AG09309 (cell line): ENCODE measurements at regions not wholly inside any gene's neighbourhood (a gene's known extent, or its start where the extent isn't known, plus 50 kb on each side); places are given as distances from the start of the nearest gene placed in this dataset.

Experiments
- DNase-seq: peaks from one replicate; pipeline ENCODE4 v3.0.0-alpha.2; 2010; ENCODE audit warnings: low read depth
- H3K4me3 ChIP-seq: 2 replicates; pipeline ENCODE4 v1.5.1; 2011; ENCODE audit warnings: mild to moderate bottlenecking, low read depth, low read length, moderate library complexity; ENCODE audit not compliant: control insufficient read depth
- TF ChIP-seq, protein P1 (sequence below): IDR thresholded peaks from 2 replicates; pipeline ENCODE4 v1.5.1; 2011; ENCODE audit warnings: mild to moderate bottlenecking, low read depth, low read length, inconsistent platforms; ENCODE audit not compliant: insufficient read depth, control insufficient read depth; ENCODE audit errors: missing control alignments

DNA sequence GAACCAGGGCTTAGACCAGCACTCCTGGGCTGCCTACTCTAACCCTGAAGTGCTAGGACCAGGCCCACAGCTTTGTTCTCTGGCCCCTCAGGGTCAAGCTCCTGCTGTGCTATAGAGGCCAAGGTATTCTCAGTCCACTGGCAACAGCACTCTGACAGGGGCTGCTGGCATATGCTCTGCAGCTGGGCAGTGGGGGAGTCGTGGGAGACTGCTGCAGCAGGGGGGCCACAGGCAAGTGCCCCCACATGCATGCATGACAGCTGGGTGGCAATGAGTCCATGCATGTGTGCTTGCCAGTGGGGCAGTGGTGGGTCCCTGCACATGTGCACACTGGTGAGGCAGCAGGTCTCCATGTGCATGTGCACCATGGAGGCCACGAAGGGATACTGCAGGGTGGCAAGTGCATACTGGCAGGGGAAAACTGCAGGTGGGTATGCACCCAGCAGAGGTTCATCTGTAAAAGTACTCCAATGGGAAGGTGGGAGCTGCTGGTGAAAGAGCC, 364.9 kb upstream of the IRAK1BP1 start:
- no peak for DNase-seq
- no peak overlapping the region for H3K4me3 ChIP-seq
- TF ChIP-seq, protein P1, sequence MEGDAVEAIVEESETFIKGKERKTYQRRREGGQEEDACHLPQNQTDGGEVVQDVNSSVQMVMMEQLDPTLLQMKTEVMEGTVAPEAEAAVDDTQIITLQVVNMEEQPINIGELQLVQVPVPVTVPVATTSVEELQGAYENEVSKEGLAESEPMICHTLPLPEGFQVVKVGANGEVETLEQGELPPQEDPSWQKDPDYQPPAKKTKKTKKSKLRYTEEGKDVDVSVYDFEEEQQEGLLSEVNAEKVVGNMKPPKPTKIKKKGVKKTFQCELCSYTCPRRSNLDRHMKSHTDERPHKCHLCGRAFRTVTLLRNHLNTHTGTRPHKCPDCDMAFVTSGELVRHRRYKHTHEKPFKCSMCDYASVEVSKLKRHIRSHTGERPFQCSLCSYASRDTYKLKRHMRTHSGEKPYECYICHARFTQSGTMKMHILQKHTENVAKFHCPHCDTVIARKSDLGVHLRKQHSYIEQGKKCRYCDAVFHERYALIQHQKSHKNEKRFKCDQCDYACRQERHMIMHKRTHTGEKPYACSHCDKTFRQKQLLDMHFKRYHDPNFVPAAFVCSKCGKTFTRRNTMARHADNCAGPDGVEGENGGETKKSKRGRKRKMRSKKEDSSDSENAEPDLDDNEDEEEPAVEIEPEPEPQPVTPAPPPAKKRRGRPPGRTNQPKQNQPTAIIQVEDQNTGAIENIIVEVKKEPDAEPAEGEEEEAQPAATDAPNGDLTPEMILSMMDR = no peak

- TF ChIP-seq, protein P1 = no peak
- no peak for DNase-seq
- no peak overlapping the region for H3K4me3 ChIP-seq
These were observed 362.2 kb upstream of the IRAK1BP1 start for GRCh38 chr6:78505178-78505577.

DNA sequence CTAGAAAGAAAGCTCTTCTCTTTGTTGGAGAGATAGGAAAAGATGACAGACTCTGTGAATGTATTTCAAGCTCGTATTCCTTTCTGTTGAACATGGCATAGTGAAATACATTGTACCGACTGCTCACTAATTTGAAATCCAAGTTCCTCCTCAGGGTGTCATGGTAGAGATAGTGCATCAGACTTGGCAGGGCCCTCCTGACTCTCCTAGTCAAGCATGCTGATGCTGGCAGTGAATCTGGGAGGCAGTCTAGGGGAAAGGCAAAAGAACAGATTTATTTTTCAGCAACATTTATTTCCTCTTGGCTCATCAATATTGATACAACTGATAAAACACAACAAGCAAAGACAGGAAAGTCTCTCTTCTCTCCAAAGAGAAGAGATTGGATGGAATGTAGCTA, 356.3 kb upstream of the IRAK1BP1 start:
- no peak overlapping the region for H3K4me3 ChIP-seq
- no peak for DNase-seq
- TF ChIP-seq, protein P1 = no peak

DNA sequence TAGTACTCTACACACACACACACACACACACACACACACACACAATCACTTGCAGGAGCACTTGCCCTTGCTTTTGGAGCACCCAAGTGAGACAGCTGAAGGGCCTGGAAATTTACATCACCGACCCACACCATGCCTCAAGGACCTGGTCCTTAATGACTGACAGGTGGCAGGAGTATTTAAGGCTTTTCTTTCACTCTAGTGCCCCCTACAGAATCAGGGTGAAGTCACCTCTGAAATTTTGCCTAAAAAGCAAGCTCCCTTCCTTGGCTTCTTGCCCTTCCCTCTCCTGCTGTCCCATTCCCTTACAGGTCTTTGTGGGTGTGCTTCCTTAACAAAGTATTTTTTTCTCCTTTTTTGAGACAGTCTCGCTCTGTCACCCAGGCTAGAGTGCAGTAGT, 353.5 kb upstream of the IRAK1BP1 start:
- no peak overlapping the region for H3K4me3 ChIP-seq
- TF ChIP-seq, protein P1 = no peak
- no peak for DNase-seq

DNA sequence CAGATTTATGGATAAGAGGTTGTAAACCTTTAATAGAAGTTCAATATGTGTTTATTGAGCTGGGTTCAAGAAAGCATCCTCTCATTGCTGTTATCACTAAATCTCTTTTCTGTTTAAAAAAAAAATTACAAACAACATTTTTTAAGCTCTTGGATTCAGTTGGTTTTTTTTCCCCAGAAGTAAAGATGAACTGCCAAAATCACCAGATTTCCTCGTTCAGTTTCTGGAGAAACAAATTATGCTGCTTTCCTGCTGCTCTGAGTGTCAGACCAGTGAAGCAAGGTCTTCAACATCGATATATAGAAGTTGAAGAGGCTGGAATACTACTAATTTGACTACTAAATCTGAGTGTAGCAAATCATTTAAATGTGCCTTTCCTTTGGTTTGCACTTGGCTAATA, 352.1 kb upstream of the IRAK1BP1 start:
- no peak for DNase-seq
- TF ChIP-seq, protein P1 = no peak
- H3K4me3 ChIP-seq = no peak overlapping the region

GRCh38 chr6:78517399-78517798, 350.0 kb upstream of the IRAK1BP1 start:
- TF ChIP-seq, protein P1 = no peak
- no peak for DNase-seq

GRCh38 chr6:78523622-78524021, 343.7 kb upstream of the IRAK1BP1 start:
- no peak for DNase-seq
- H3K4me3 ChIP-seq = no peak overlapping the region
- TF ChIP-seq, protein P1 = no peak

More at GRCh38 chr6:78517399-78517798, 350.0 kb upstream of the IRAK1BP1 start:
- H3K4me3 ChIP-seq = no peak overlapping the region
